ENCODE measurements at regions not wholly inside any gene's neighbourhood (a gene's known extent, or its start where the extent isn't known, plus 50 kb on each side); places are given as distances from the start of the nearest gene placed in this dataset.

DNA sequence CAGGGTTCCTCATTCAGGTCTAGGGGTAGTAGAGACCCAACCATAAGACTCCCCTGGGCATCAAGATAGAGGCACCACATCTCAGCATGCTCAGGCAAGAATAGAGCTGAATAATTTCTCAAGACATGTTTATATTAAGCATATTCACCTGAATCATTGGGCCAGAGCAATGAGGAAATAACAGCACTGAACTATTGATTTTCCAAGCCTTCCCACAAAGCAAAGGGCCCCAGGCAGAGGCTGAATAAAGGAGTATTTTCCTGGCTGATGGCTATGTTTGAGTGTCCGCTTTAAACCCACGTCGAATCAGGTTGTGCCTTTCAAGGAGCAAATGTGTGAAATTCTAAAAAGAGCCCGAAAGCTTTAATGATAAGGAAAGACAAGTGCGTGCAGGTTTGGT lies 129.2 kb downstream of the HSD17B3 start:
- TF ChIP-seq, protein P1, sequence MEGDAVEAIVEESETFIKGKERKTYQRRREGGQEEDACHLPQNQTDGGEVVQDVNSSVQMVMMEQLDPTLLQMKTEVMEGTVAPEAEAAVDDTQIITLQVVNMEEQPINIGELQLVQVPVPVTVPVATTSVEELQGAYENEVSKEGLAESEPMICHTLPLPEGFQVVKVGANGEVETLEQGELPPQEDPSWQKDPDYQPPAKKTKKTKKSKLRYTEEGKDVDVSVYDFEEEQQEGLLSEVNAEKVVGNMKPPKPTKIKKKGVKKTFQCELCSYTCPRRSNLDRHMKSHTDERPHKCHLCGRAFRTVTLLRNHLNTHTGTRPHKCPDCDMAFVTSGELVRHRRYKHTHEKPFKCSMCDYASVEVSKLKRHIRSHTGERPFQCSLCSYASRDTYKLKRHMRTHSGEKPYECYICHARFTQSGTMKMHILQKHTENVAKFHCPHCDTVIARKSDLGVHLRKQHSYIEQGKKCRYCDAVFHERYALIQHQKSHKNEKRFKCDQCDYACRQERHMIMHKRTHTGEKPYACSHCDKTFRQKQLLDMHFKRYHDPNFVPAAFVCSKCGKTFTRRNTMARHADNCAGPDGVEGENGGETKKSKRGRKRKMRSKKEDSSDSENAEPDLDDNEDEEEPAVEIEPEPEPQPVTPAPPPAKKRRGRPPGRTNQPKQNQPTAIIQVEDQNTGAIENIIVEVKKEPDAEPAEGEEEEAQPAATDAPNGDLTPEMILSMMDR (IDR thresholded peaks at IDR 0.05): no peak
- no peak for TF ChIP-seq POLR2AphosphoS5 (IDR thresholded peaks at IDR 0.05)
- no peak for TF ChIP-seq POLR2A (IDR thresholded peaks at IDR 0.05)
- TF ChIP-seq EP300 (IDR thresholded peaks at IDR 0.05): no peak

All from stomach (tissue), 4 donors.